GM12864 (cell line): ENCODE measurements at regions not wholly inside any gene's neighbourhood (a gene's known extent, or its start where the extent isn't known, plus 50 kb on each side); places are given as distances from the start of the nearest gene placed in this dataset.
"Not testable (repeated sequence)": the region's sequence is repeated elsewhere in the genome, so short reads cannot be mapped to it uniquely, and the experiment has no call there.

Experiments
- DNase-seq: peaks from one replicate; pipeline ENCODE4 v3.0.0-alpha.2; 2011; ENCODE audit warnings: low read depth
- H3K4me3 ChIP-seq: 2 replicates; pipeline ENCODE4 v1.5.1; 2011; ENCODE audit warnings: mild to moderate bottlenecking, low read depth, low read length, control low read depth
- TF ChIP-seq, protein P1 (sequence below): IDR thresholded peaks from 2 replicates; pipeline ENCODE4 v1.5.1; 2011; ENCODE audit warnings: low read depth, mild to moderate bottlenecking, moderate library complexity, low read length, control low read depth, inconsistent platforms; ENCODE audit errors: missing control alignments

DNA sequence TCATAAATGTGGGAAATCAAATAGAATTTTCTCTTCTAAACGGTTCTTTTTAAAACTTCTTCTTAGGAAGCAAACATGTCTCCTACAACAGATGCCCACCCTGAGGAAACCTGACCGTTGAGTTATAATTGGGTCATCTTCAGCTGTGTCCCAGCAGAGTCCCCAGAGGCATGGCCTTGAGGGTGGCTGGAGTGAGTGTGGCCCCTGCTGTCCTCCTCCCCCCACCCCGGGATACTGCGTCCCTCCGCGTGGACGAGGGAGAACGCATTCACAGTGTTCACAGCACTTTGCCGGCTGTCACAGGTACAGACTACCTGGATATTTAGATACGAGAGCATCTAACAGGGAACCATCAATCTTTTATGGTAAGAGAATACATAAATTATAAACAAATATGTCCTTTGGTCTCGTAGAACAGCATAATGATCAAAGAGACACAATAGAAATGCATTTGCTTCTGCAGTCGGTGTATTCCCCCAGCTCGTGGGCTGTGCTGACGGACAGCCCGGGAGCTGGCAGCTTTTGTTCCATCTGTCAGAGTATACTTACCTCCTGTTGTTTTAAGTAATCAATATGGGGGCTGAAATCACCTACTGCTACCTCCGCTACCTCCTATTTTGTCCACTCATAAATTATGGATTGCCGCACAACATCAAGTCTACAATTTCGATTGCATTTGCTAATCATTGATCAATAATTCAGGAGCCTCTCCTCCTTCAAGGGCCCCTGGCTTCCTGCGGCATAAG lies 214.7 kb downstream of the IRX2 start:
- TF ChIP-seq, protein P1, sequence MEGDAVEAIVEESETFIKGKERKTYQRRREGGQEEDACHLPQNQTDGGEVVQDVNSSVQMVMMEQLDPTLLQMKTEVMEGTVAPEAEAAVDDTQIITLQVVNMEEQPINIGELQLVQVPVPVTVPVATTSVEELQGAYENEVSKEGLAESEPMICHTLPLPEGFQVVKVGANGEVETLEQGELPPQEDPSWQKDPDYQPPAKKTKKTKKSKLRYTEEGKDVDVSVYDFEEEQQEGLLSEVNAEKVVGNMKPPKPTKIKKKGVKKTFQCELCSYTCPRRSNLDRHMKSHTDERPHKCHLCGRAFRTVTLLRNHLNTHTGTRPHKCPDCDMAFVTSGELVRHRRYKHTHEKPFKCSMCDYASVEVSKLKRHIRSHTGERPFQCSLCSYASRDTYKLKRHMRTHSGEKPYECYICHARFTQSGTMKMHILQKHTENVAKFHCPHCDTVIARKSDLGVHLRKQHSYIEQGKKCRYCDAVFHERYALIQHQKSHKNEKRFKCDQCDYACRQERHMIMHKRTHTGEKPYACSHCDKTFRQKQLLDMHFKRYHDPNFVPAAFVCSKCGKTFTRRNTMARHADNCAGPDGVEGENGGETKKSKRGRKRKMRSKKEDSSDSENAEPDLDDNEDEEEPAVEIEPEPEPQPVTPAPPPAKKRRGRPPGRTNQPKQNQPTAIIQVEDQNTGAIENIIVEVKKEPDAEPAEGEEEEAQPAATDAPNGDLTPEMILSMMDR, result no peak
- no peak overlapping the region for H3K4me3 ChIP-seq
- no peak for DNase-seq

DNA sequence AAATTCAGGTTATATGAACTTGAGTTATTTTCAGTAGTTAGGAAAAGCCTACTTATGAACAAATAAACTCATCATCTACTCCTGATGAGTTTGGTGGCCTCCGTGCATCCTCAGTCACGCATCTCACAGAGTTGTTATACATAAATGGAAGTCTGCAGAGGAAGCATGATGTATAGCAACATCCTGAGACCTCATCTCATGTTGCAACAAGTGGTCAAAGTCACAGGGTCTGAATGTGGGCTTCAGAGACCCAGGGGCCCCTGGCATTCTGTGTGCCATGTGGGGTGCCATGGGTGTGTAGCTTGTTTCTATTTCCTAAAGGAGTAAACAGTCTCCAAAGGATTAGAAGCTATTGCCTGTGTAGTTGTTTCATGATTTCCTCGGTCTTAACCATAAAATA lies 216.5 kb downstream of the IRX2 start:
- TF ChIP-seq, protein P1, result no peak
- H3K4me3 ChIP-seq, result no peak overlapping the region
- no peak for DNase-seq

GRCh38 chr5:2534251-2534650 lies 217.2 kb downstream of the IRX2 start:
- DNase-seq, result no peak
- TF ChIP-seq, protein P1, result no peak
- H3K4me3 ChIP-seq, result no peak overlapping the region

DNA sequence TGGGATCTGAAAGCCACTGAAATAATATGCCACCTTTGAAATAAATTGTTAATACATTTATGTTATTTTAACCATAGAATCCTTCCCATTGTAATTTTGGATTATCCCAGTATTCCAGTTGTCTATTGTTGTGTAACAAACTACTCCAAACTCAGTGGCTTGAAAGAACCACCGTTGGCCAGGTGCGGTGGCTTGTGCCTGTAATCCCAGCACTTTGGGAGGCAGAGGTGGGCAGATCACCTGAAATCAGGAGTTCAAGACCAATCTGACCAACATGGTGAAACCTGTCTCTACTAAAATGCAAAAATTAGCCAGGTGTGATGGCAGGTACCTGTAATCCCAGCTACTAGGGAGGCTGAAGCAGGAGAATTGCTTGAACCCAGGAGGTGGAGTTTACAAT lies 217.6 kb downstream of the IRX2 start:
- DNase-seq, H3K4me3 ChIP-seq: not testable (repeated sequence)

GRCh38 chr5:2532809-2533208 lies 218.7 kb downstream of the IRX2 start:
- TF ChIP-seq, protein P1, result no peak
- H3K4me3 ChIP-seq, result no peak overlapping the region
- no peak for DNase-seq

GRCh38 chr5:2531318-2531717 lies 220.2 kb downstream of the IRX2 start:
- DNase-seq, result no peak
- TF ChIP-seq, protein P1, result no peak
- no peak overlapping the region for H3K4me3 ChIP-seq

DNA sequence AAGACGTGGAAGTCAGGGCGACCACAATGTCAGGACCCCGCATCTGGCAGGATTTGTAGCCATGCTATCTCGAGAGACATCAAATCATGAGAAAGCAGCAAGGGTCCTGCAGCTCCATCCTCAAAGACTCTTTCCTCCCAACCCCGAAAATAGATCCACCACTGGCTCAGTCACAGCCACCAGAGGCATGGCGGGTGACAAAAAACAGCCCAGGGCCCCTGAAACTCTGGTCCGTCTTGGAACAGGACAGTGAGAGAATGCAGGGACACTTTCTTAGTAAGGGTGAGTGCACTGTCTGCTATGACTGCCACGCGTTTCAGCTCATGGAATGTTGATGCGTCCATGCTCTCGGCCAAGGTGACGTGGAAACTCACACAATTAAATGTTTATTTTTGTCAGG lies 220.9 kb downstream of the IRX2 start:
- H3K4me3 ChIP-seq, result no peak overlapping the region

More for the DNA sequence above, 220.9 kb downstream of the IRX2 start:
- DNase-seq, result no peak
- TF ChIP-seq, protein P1, result no peak
